Caki2 (cell line): ENCODE measurements at regions not wholly inside any gene's neighbourhood (a gene's known extent, or its start where the extent isn't known, plus 50 kb on each side); places are given as distances from the start of the nearest gene placed in this dataset.
"Not testable (repeated sequence)": the region's sequence is repeated elsewhere in the genome, so short reads cannot be mapped to it uniquely, and the experiment has no call there.

Experiments
- DNase-seq: peaks from one replicate; pipeline ENCODE4 v3.0.0-alpha.2; 2015; ENCODE audit warnings: low read depth
- in situ Hi-C: cut with HindIII; loops from 2 replicates; pipeline ENCODE4 v1.10.0; 2016; ENCODE audit warnings: low sequenced_read_pairs, low pct_unique_long_range_greater_than_20kb, mixed read lengths

- DNase-seq, in situ Hi-C loops: not testable (repeated sequence)
Measured at GRCh38 chr14:105769061-105769730, 242.8 kb downstream of the TMEM121 start.

GRCh38 chr14:105770619-105771216, 244.3 kb downstream of the TMEM121 start:
- in situ Hi-C loops, DNase-seq: not testable (repeated sequence)

- in situ Hi-C loops, DNase-seq: not testable (repeated sequence)
Measured at GRCh38 chr14:105771261-105772226, 245.2 kb downstream of the TMEM121 start.

- in situ Hi-C loops: not testable (repeated sequence)
Measured at GRCh38 chr14:105772710-105773250, 246.4 kb downstream of the TMEM121 start.

GRCh38 chr14:105773584-105773983, 247.2 kb downstream of the TMEM121 start:
- in situ Hi-C loops: no loop called here
- DNase-seq: no peak

More at GRCh38 chr14:105772710-105773250, 246.4 kb downstream of the TMEM121 start:
- DNase-seq: not testable (repeated sequence)

GRCh38 chr14:105774001-105774400, 247.6 kb downstream of the TMEM121 start:
- DNase-seq: no peak
- in situ Hi-C loops: no loop called here

- in situ Hi-C loops, DNase-seq: not testable (repeated sequence)
Measured at GRCh38 chr14:105774585-105775348, 248.4 kb downstream of the TMEM121 start.

GRCh38 chr14:105775349-105775923, 249.1 kb downstream of the TMEM121 start:
- DNase-seq, in situ Hi-C loops: not testable (repeated sequence)

GRCh38 chr14:105776112-105776511, 249.7 kb downstream of the TMEM121 start:
- DNase-seq, in situ Hi-C loops: not testable (repeated sequence)

GRCh38 chr14:105776924-105777323, 250.5 kb downstream of the TMEM121 start:
- DNase-seq: no peak
- in situ Hi-C loops: no loop called here

- in situ Hi-C loops: no loop called here
- DNase-seq: no peak
Measured at GRCh38 chr14:105783707-105784106, 257.3 kb downstream of the TMEM121 start.

- in situ Hi-C loops: no loop called here
- no peak for DNase-seq
Measured at GRCh38 chr14:105793836-105794235, 267.5 kb downstream of the TMEM121 start.

GRCh38 chr14:105797546-105797945, 271.2 kb downstream of the TMEM121 start:
- in situ Hi-C loops: no loop called here
- DNase-seq: no peak

- no peak for DNase-seq
- in situ Hi-C loops: no loop called here
Measured at GRCh38 chr14:105805701-105806100, 279.3 kb downstream of the TMEM121 start.

GRCh38 chr14:105806568-105806967, 280.2 kb downstream of the TMEM121 start:
- in situ Hi-C loops: no loop called here
- no peak for DNase-seq

GRCh38 chr14:105817971-105818711, 291.8 kb downstream of the TMEM121 start:
- DNase-seq: peak; percentile 24
- in situ Hi-C loops: no loop called here

- no peak for DNase-seq
- in situ Hi-C loops: no loop called here
Measured at GRCh38 chr14:105818712-105819005, 292.3 kb downstream of the TMEM121 start.
